AG09309 (cell line): ENCODE measurements at regions not wholly inside any gene's neighbourhood (a gene's known extent, or its start where the extent isn't known, plus 50 kb on each side); places are given as distances from the start of the nearest gene placed in this dataset.
A peak's percentile ranks its signal among the peaks of the same experiment; 100 is the strongest.

Experiments
- DNase-seq: peaks from one replicate; pipeline ENCODE4 v3.0.0-alpha.2; 2010; ENCODE audit warnings: low read depth
- H3K4me3 ChIP-seq: 2 replicates; pipeline ENCODE4 v1.5.1; 2011; ENCODE audit warnings: mild to moderate bottlenecking, low read depth, low read length, moderate library complexity; ENCODE audit not compliant: control insufficient read depth
- CTCF ChIP-seq: IDR thresholded peaks from 2 replicates; pipeline ENCODE4 v1.5.1; 2011; ENCODE audit warnings: mild to moderate bottlenecking, low read depth, low read length, inconsistent platforms; ENCODE audit not compliant: insufficient read depth, control insufficient read depth; ENCODE audit errors: missing control alignments

- no peak overlapping the region for H3K4me3 ChIP-seq
- no peak for DNase-seq
- TF ChIP-seq CTCF = no peak
Observed at GRCh38 chr20:40855269-40855668, 166.2 kb upstream of the MAFB start.

DNA sequence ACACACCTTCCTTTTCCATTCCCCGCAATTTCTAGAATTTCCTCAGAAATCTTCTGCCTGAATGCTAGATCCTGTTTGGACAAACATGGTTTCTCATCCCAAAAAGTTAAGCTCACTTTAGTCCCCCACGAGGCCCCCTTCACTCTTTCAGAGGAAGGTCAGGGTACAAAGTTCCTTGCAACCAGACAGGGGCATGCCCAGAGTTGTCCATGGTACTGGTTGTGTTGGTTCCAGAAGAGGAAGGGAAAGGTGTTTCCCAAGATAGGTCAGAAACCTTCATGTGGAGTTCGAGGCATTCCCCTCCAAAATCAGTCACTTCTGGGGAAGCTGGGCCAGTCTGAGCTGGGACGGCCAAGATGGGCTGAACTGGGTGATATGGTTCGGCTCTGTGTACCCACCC lies 167.6 kb upstream of the MAFB start:
- no peak for TF ChIP-seq CTCF
- no peak for DNase-seq
- H3K4me3 ChIP-seq = no peak overlapping the region

GRCh38 chr20:40860487-40860902 lies 168.1 kb upstream of the TOP1 start:
- no peak overlapping the region for H3K4me3 ChIP-seq
- TF ChIP-seq CTCF = no peak
- DNase-seq = peak; percentile 13

GRCh38 chr20:40861427-40862008 lies 167.1 kb upstream of the TOP1 start:
- no peak overlapping the region for H3K4me3 ChIP-seq
- DNase-seq = no peak
- no peak for TF ChIP-seq CTCF

DNA sequence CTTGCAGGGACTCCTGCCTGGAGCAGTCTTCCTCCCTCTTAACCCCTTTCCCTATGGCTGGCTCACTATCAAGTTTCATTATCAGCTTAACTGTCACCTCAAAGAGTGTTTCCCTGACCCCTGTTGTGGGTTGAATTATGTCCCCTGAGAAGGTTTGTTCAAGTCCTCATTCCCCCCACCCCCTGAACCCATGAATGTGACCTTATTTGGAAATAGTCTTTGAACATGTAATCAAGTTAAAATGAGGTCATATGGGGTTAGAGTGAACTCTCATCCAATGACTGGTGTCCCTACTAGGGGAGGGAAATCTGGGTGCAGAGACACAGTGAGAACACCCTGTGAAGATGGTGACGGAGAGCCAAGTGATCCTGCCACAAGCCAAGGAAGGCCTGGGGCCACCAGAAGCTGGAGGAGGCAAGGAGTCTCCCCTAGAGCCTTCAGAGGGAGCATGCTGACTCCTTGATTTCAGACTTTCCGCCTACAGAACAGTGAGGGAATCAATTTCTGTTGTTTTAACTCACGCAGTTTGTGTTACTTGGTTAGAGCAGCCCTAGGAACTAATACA lies 165.2 kb upstream of the TOP1 start:
- no peak overlapping the region for H3K4me3 ChIP-seq
- no peak for DNase-seq
- TF ChIP-seq CTCF = no peak

DNA sequence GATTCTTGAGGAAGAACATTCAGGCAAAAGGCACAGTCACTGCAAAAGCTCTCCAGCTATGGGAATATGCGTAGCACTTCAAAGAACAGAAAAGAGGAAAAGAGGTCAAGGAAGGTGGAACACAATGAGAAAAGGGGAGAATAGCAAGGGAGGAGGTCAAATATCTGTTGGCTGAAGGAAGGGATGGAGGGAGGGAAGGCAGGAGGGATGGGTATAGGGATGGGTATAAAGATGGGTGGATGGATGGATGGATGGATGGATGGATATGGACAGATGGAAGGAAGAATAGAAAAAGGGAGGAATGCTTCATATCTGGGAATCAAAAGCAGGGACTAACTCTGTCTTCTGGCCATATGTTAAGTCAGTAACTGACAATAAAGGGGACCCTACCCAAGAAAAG lies 164.2 kb upstream of the TOP1 start:
- no peak for TF ChIP-seq CTCF
- no peak overlapping the region for H3K4me3 ChIP-seq
- no peak for DNase-seq
